Testis (tissue), 2 donors: ENCODE measurements at regions not wholly inside any gene's neighbourhood (a gene's known extent, or its start where the extent isn't known, plus 50 kb on each side); places are given as distances from the start of the nearest gene placed in this dataset.

Experiments
- CTCF ChIP-seq, 3 experiments: fragments of 450-650 bp in 2 of 3; fragments of 200-600 bp in 1 of 3; sonication (generic) in 1 of 3; IDR thresholded peaks; one replicate each; pipeline ENCODE4 v1.5.1; 2016 to 2019; ENCODE audit warnings: antibody characterized with exemption in 3 of 3, mild to moderate bottlenecking in 2 of 3, moderate library complexity in 1 of 3
- POLR2A ChIP-seq: fragments of 450-650 bp; IDR thresholded peaks from one replicate; pipeline ENCODE4 v1.6.1; 2017; ENCODE audit warnings: antibody characterized with exemption, mild to moderate bottlenecking, moderate library complexity

GRCh38 chr7:156560075-156560474, 80.5 kb upstream of the RNF32 start:
- no peak for TF ChIP-seq POLR2A
- TF ChIP-seq CTCF (IDR thresholded peaks at IDR 0.05): no peak
